NCI-H2029 (cell line): ENCODE measurements at regions not wholly inside any gene's neighbourhood (a gene's known extent, or its start where the extent isn't known, plus 50 kb on each side); places are given as distances from the start of the nearest gene placed in this dataset.
"Not testable (repeated sequence)": the region's sequence is repeated elsewhere in the genome, so short reads cannot be mapped to it uniquely, and the experiment has no call there.

ENCODE experiments used
- DNase-seq: peaks from one replicate; lab custom pipeline; 2025; lab: John Stamatoyannopoulos, UW

GRCh38 chr12:46491548-46491947 lies 119.0 kb upstream of the SLC38A2 start:
- DNase-seq: no peak

- DNase-seq: no peak
These were observed 118.1 kb upstream of the SLC38A2 start for GRCh38 chr12:46490635-46491034.

GRCh38 chr12:46489951-46490388 lies 117.4 kb upstream of the SLC38A2 start:
- no peak for DNase-seq

- DNase-seq: no peak
These were observed 115.1 kb upstream of the SLC38A2 start for GRCh38 chr12:46487567-46488131.

DNA sequence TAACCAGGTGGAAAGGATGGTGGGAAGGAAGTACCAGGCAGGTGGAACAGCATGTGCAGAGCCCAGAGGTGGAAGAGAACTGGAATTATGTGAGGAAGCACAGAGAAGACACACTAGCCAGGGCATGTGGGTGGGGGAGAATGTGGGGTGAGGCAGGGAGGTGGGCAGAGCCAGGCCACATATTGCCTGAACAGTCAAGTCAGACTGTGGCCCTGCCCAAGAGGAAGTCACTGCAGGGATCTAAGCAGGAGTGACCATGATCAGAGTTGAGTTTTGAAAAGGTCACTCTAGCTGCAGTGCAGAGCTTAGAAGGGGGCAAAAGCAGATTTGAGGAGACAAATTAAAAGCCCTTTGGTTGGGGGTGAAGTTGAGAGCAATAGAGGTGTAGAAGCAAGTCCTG lies 114.0 kb upstream of the SLC38A2 start:
- DNase-seq: no peak

DNA sequence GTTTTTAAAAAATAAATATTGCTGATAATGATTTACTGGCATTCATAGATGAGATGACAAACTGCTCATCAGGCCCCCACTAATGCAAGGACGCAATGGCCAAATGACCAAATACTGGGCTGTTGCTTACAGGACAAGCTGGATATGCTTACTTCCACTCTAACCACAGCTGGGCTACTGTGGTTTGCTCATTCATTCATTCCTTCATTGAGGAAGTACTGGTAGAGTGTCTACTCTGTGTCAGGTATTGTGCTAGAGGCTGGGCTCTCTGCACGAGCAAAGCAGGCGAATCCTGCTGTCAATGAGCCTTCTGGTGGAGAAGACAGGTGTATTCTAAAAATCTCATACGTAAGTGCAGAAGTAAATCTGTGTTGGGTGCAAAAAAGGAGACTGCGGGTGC lies 113.3 kb upstream of the SLC38A2 start:
- no peak for DNase-seq

DNA sequence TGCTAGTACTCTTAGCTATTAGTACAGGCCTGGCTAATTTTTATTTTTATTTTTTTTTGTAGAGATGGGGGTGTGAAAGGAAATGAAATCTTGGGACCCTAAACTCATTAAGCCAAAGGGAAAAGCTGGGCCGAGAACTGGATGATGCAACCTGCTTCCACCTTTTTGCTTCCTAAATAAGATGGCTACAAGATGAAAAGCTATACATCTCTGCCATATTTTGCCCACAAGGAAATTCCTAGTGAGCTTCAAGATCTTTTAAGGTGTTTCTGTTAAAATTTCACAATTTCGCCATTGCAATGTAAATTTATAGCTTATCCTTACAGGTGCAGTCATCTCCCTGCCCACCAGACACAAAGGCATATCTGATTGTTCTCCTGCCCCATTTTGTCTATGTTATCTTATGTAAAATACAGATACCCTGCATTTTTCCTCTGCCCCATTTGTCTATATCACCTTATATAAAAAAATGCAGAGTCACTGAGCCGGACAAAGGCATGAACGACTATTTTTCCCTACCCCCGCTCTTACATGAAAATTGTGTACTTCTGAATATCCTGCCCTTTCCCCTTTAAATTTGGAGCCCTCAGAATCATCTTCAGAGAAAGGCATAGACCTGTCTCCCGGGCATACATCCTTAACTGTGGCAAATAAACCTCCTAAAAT lies 112.0 kb upstream of the SLC38A2 start:
- no peak for DNase-seq

GRCh38 chr12:46483572-46484395 lies 111.2 kb upstream of the SLC38A2 start:
- DNase-seq: no peak

DNA sequence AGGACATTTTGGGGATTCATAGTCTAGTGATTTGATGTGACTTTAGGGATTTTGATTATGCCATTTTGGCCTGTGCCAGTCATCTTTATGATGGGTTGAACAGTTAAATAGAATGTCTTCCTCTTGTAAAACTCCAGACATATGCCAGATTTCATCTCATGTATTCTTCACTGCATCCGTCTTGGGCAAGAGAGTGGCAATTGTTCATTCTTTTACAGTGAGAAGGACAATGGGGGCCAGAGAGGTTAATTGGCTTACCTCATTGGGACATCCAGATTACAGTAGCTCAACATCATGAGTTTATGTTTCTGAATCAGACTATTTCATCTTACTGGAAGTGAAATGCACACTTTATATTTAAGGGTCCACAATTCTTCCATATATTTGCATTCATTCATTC lies 108.2 kb upstream of the SLC38A2 start:
- DNase-seq: no peak

GRCh38 chr12:46480316-46480715 lies 107.7 kb upstream of the SLC38A2 start:
- DNase-seq: no peak

DNA sequence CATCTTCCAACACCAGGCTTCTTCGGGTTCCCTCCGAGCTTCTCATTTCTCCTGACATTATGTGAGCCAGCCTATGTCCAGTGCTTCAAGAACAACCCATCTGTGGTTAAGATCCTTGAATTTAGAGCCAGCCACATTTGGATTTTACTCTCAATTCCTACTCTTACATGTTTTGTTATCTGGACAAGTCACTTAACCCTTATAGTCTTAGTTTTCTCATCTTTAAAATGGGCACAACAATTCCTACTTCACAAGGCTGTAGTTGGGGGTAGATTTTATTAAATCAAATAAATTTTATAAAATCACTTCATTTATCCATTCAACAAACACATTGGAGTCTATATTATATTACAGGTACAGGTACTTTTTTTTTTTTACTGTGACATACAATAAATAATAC lies 105.5 kb upstream of the SLC38A2 start:
- DNase-seq: no peak

- DNase-seq: no peak
These were observed 105.0 kb upstream of the SLC38A2 start for GRCh38 chr12:46477541-46477940.

DNA sequence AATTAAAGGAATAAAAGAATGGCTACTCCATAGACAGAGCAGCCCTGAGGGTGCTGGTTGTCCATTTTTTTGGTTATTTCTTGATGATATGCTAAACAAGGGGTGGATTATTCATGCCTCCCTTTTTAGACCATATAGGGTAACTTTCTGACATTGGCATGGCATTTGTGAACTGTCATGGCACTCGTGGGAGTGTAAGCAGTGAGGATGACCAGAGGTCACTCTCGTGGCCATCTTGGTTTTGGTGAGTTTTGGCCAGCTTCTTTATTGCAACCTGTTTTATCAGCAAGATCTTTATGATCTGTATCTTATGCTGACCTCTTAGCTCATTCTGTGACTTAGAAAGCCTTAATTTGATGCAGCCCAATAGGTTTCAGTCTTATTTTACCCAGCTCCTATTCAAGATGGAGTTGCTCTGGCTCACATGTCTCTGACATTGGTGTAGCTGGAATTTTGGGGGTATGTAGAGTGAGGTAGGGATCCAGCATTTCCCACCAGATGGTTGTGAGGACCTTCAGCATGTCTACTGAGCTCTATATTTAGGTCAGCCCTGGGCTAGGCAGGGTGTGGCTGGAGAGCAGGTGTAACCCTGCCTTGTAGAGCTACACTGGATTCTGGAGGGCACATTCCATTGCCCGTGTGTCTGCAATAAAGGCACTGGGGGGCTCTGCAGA lies 103.5 kb upstream of the SLC38A2 start:
- no peak for DNase-seq

- DNase-seq: not testable (repeated sequence)
These were observed 101.8 kb upstream of the SLC38A2 start for GRCh38 chr12:46474385-46474784.

DNA sequence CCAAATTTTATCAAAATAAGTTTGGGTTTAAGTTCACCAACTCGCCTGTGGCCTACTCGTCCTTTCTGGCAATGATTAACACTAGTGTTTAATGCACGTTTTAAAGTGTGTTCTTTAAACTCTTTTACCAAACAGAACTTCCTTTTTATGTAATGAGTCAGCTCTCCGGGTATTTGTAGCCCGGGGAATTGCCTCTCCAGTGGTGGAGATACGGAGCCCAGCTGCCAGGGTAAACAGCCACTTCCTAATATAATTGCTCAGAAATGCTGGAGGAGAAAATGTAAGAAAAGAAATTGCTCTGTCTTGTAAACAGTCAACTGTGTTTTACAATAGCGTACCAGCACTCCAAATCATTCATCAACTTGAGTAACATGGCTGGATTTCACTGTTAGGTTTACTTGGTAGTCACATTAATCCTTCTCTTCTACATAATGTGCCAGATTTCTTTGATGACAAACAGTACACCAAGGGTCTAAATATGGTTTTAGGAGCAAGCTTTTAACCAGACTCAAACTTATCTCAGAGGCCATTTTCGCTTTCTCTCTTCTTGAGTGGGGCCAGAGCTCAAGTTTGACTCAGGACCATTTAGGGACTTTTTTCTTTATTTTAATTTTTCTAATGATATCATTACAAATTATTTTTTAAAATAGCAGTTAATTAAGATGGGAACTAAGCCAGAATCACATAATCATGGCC lies 101.2 kb upstream of the SLC38A2 start:
- DNase-seq: peak; percentile 27

GRCh38 chr12:46472893-46473633 lies 100.5 kb upstream of the SLC38A2 start:
- peak; percentile 35 for DNase-seq

DNA sequence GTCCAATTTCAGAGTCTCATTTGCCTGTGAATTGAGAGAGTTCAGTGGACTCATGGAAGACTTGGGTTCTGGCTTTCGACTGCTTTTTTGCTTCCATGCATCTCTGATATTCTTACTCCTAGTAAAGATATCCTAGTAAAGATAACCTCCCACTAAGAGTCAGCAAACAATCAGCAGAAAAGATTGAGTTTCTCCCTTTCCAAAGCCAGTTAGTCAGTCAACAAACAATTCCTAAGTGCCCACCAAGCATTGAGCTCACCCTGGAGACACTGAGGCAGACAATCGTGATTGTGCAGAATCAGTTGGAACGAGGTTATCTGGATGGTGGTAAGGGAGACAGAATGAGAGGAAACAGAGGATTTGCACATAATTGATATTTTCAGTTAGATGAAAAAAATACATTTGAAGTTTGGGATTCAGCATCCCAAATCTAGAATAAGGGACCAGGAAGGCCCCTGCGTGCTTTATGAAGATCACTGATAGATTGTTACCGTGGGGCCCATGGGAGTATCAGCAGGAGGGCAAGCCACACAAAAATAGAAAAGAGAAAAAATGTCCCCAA lies 99.7 kb upstream of the SLC38A2 start:
- no peak for DNase-seq

GRCh38 chr12:46471404-46471803 lies 98.8 kb upstream of the SLC38A2 start:
- DNase-seq: no peak

DNA sequence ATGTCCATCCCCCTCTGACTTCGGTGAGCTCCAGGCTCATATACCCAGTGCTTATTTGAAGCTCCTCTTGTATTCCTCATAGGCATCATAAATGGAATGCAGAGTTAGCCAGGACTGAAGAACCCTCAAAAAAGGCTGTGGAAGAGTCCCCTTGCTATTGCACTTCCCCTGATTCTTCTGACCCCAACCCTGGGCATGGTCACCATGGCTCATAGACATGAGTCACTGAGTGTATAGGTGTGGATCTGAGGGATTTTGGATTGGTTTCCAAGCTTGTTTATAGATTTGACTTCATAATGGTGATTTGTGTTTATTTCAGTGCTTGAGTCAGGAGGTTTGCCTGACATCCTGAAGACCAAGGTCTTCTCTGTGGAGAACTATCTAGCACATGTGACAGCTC lies 98.4 kb upstream of the SLC38A2 start:
- DNase-seq: no peak

DNA sequence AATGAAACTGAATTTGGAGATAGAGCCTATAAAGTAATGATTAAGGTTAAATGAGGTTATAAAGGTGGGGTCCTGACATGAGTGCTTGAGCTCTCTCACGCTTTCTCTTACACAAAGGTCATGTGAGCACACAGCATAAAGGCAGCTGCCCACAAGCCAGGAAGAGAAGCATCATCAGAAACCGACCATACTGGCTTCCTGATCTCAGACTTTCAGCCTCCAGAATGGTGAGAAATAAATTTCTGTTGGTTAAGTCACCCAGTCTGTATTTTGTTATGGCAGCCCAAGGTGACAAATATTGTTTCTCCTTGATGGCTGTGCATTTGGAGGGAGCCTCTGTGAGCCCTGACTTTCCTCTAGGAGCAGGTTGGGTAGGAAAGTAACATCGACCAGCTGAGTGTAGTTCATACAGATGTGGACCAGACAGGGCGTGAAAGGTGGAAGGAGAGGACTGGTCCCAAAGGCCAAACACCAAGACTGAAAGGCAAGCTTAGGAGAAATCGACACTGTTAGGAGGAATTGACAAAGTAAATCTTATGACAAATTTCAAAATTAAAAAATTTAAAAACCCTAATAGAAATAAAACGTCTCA lies 97.6 kb upstream of the SLC38A2 start:
- DNase-seq: no peak

DNA sequence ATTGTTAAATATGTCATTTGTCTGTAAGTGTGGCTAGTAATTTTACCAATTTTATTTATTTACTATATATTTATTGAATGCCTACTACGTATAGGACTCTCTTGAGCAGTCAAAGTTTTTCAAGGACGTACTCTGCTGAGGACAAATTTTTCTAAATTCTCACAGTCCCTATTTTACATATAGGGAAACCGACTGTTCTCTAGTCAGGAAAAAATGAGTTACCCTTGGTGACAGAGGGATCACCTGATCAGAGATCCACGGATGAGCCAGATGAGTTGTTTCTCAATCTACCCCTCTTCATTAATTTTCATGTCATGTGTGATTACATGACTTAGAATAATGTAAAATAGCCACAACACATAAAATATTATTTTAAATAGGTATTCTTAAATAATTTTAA lies 96.2 kb upstream of the SLC38A2 start:
- no peak for DNase-seq
